ENCODE measurements at regions not wholly inside any gene's neighbourhood (a gene's known extent, or its start where the extent isn't known, plus 50 kb on each side); places are given as distances from the start of the nearest gene placed in this dataset.
"Not testable (repeated sequence)": the region's sequence is repeated elsewhere in the genome, so short reads cannot be mapped to it uniquely, and the experiment has no call there.

- ChIA-PET POLR2A (no interaction called here), CTCF (no interaction called here)
Measured at GRCh38 chr4:187732524-187732923, 263.0 kb upstream of the ZFP42 start.

GRCh38 chr4:187739771-187740170, 255.8 kb upstream of the ZFP42 start:
- DNase-seq, result no peak
- Histone ChIP-seq H3K9me3 (ENCODE audit: control extremely low read depth in 1 of 5, control insufficient read depth in 4 of 5, insufficient read depth in 2 of 5, low read depth in 1 of 5, low read length in 4 of 5) (peaks cover 0 to 15% (median 0%) of the 10 kb centered on the region in 5 experiments), H3K36me3 (ENCODE audit: control insufficient read depth in 4 of 4, insufficient read depth in 4 of 4, low read length in 3 of 4) (no peaks in the 10 kb centered on the region), H3K27ac (ENCODE audit: insufficient read depth in 1 of 2, low read depth in 1 of 2, low read length in 2 of 2, poor library complexity in 1 of 2, severe bottlenecking in 2 of 2) (no peak overlapping the region), H3K27me3 (replicated peaks in 2 of 5; ENCODE audit: control insufficient read depth in 4 of 5, insufficient read depth in 5 of 5, low read length in 4 of 5) (no peaks in the 10 kb centered on the region), H3K4me1 (ENCODE audit: control extremely low read depth in 1 of 4, control insufficient read depth in 4 of 4, insufficient read depth in 4 of 4, low read length in 3 of 4) (no peaks in the 10 kb centered on the region), H3K4me3 (ENCODE audit: control insufficient read depth in 1 of 7, extremely low read depth in 1 of 7, insufficient read depth in 4 of 7, low read depth in 2 of 7, low read length in 6 of 7) (no peak overlapping the region)
- 83% methylated on average over 1 of the region's 1 CpG for WGBS (ENCODE audit: insufficient coverage)
- ChIA-PET POLR2A (no interaction called here), CTCF (no interaction called here)

More at GRCh38 chr4:187732524-187732923, 263.0 kb upstream of the ZFP42 start:
- Histone ChIP-seq H3K4me1 (ENCODE audit: control extremely low read depth in 1 of 4, control insufficient read depth in 4 of 4, insufficient read depth in 4 of 4, low read length in 3 of 4) (no peaks in the 10 kb centered on the region), H3K4me3 (ENCODE audit: control insufficient read depth in 1 of 7, extremely low read depth in 1 of 7, insufficient read depth in 4 of 7, low read depth in 2 of 7, low read length in 6 of 7) (no peak overlapping the region), H3K27ac (ENCODE audit: insufficient read depth in 1 of 2, low read depth in 1 of 2, low read length in 2 of 2, poor library complexity in 1 of 2, severe bottlenecking in 2 of 2) (no peak overlapping the region), H3K9me3 (ENCODE audit: control extremely low read depth in 1 of 5, control insufficient read depth in 4 of 5, insufficient read depth in 2 of 5, low read depth in 1 of 5, low read length in 4 of 5) (peaks cover 0 to 3% (median 0%) of the 10 kb centered on the region in 5 experiments), H3K36me3 (ENCODE audit: control insufficient read depth in 4 of 4, insufficient read depth in 4 of 4, low read length in 3 of 4) (no peaks in the 10 kb centered on the region), H3K27me3 (replicated peaks in 2 of 5; ENCODE audit: control insufficient read depth in 4 of 5, insufficient read depth in 5 of 5, low read length in 4 of 5) (no peaks in the 10 kb centered on the region)
- WGBS (ENCODE audit: insufficient coverage), result 0% methylated on average over 1 of the region's 3 CpGs
- DNase-seq, result no peak

- H3K4me1 ChIP-seq (ENCODE audit: control extremely low read depth in 1 of 4, control insufficient read depth in 4 of 4, insufficient read depth in 4 of 4, low read length in 3 of 4), result no peaks in the 10 kb centered on the region
- no peaks in the 10 kb centered on the region for H3K27me3 ChIP-seq (replicated peaks in 2 of 5; ENCODE audit: control insufficient read depth in 4 of 5, insufficient read depth in 5 of 5, low read length in 4 of 5)
- H3K36me3 ChIP-seq (ENCODE audit: control insufficient read depth in 4 of 4, insufficient read depth in 4 of 4, low read length in 3 of 4), result no peaks in the 10 kb centered on the region
- ChIA-PET CTCF (no interaction called here), POLR2A (no interaction called here)
- H3K27ac ChIP-seq (ENCODE audit: insufficient read depth in 1 of 2, low read depth in 1 of 2, low read length in 2 of 2, poor library complexity in 1 of 2, severe bottlenecking in 2 of 2), result no peak overlapping the region
- H3K9me3 ChIP-seq (ENCODE audit: control extremely low read depth in 1 of 5, control insufficient read depth in 4 of 5, insufficient read depth in 2 of 5, low read depth in 1 of 5, low read length in 4 of 5), result peaks cover 0 to 5% (median 3%) of the 10 kb centered on the region in 5 experiments
- H3K4me3 ChIP-seq (ENCODE audit: control insufficient read depth in 1 of 7, extremely low read depth in 1 of 7, insufficient read depth in 4 of 7, low read depth in 2 of 7, low read length in 6 of 7), result no peak overlapping the region
- WGBS (ENCODE audit: insufficient coverage), result 92% methylated on average over 10 of the region's 10 CpGs
- no peak for DNase-seq
Measured at GRCh38 chr4:187744911-187745310, 250.7 kb upstream of the ZFP42 start.

- H3K27ac ChIP-seq (ENCODE audit: insufficient read depth in 1 of 2, low read depth in 1 of 2, low read length in 2 of 2, poor library complexity in 1 of 2, severe bottlenecking in 2 of 2); CTCF ChIA-PET; H3K36me3 ChIP-seq (ENCODE audit: control insufficient read depth in 4 of 4, insufficient read depth in 4 of 4, low read length in 3 of 4); H3K4me3 ChIP-seq (ENCODE audit: control insufficient read depth in 1 of 7, extremely low read depth in 1 of 7, insufficient read depth in 4 of 7, low read depth in 2 of 7, low read length in 6 of 7); H3K9me3 ChIP-seq (ENCODE audit: control extremely low read depth in 1 of 5, control insufficient read depth in 4 of 5, insufficient read depth in 2 of 5, low read depth in 1 of 5, low read length in 4 of 5); H3K27me3 ChIP-seq (replicated peaks in 2 of 5; ENCODE audit: control insufficient read depth in 4 of 5, insufficient read depth in 5 of 5, low read length in 4 of 5); POLR2A ChIA-PET; H3K4me1 ChIP-seq (ENCODE audit: control extremely low read depth in 1 of 4, control insufficient read depth in 4 of 4, insufficient read depth in 4 of 4, low read length in 3 of 4); DNase-seq: not testable (repeated sequence)
- 75% methylated on average over 1 of the region's 1 CpG for WGBS (ENCODE audit: insufficient coverage)
Measured at GRCh38 chr4:187750652-187751051, 244.9 kb upstream of the ZFP42 start.

GRCh38 chr4:187767158-187767557, 228.4 kb upstream of the ZFP42 start:
- 73% methylated on average over 3 of the region's 3 CpGs for WGBS (ENCODE audit: insufficient coverage)
- CTCF ChIA-PET, result interaction anchor here (0.9 kb wide), 1 partner anchor 14 kb away, joined by 3 read pairs; no protein-coding TSS in a partner anchor
- DNase-seq, result no peak
- no peaks in the 10 kb centered on the region for H3K36me3 ChIP-seq (ENCODE audit: control insufficient read depth in 4 of 4, insufficient read depth in 4 of 4, low read length in 3 of 4)
- H3K27me3 ChIP-seq (replicated peaks in 2 of 5; ENCODE audit: control insufficient read depth in 4 of 5, insufficient read depth in 5 of 5, low read length in 4 of 5), result no peaks in the 10 kb centered on the region
- H3K4me3 ChIP-seq (ENCODE audit: control insufficient read depth in 1 of 7, extremely low read depth in 1 of 7, insufficient read depth in 4 of 7, low read depth in 2 of 7, low read length in 6 of 7), result no peak overlapping the region
- POLR2A ChIA-PET, result no interaction called here
- no peak overlapping the region for H3K27ac ChIP-seq (ENCODE audit: insufficient read depth in 1 of 2, low read depth in 1 of 2, low read length in 2 of 2, poor library complexity in 1 of 2, severe bottlenecking in 2 of 2)
- H3K9me3 ChIP-seq (ENCODE audit: control extremely low read depth in 1 of 5, control insufficient read depth in 4 of 5, insufficient read depth in 2 of 5, low read depth in 1 of 5, low read length in 4 of 5), result peaks cover 0 to 2% (median 0%) of the 10 kb centered on the region in 5 experiments
- no peaks in the 10 kb centered on the region for H3K4me1 ChIP-seq (ENCODE audit: control extremely low read depth in 1 of 4, control insufficient read depth in 4 of 4, insufficient read depth in 4 of 4, low read length in 3 of 4)

GRCh38 chr4:187767687-187768086, 227.9 kb upstream of the ZFP42 start:
- Histone ChIP-seq H3K4me3 (ENCODE audit: control insufficient read depth in 1 of 7, extremely low read depth in 1 of 7, insufficient read depth in 4 of 7, low read depth in 2 of 7, low read length in 6 of 7) (no peak overlapping the region), H3K36me3 (ENCODE audit: control insufficient read depth in 4 of 4, insufficient read depth in 4 of 4, low read length in 3 of 4) (no peaks in the 10 kb centered on the region), H3K27me3 (replicated peaks in 2 of 5; ENCODE audit: control insufficient read depth in 4 of 5, insufficient read depth in 5 of 5, low read length in 4 of 5) (no peaks in the 10 kb centered on the region), H3K4me1 (ENCODE audit: control extremely low read depth in 1 of 4, control insufficient read depth in 4 of 4, insufficient read depth in 4 of 4, low read length in 3 of 4) (no peaks in the 10 kb centered on the region), H3K9me3 (ENCODE audit: control extremely low read depth in 1 of 5, control insufficient read depth in 4 of 5, insufficient read depth in 2 of 5, low read depth in 1 of 5, low read length in 4 of 5) (peaks cover 0 to 2% (median 0%) of the 10 kb centered on the region in 5 experiments), H3K27ac (ENCODE audit: insufficient read depth in 1 of 2, low read depth in 1 of 2, low read length in 2 of 2, poor library complexity in 1 of 2, severe bottlenecking in 2 of 2) (no peak overlapping the region)
- ChIA-PET CTCF (interaction anchor here (0.9 kb wide), 1 partner anchor 14 kb away, joined by 3 read pairs; no protein-coding TSS in a partner anchor), POLR2A (no interaction called here)
- DNase-seq, result no peak

GRCh38 chr4:187770345-187770744, 225.2 kb upstream of the ZFP42 start:
- no peaks in the 10 kb centered on the region for H3K4me1 ChIP-seq (ENCODE audit: control extremely low read depth in 1 of 4, control insufficient read depth in 4 of 4, insufficient read depth in 4 of 4, low read length in 3 of 4)
- 95% methylated on average over 8 of the region's 8 CpGs for WGBS (ENCODE audit: insufficient coverage)
- DNase-seq, result no peak
- H3K4me3 ChIP-seq (ENCODE audit: control insufficient read depth in 1 of 7, extremely low read depth in 1 of 7, insufficient read depth in 4 of 7, low read depth in 2 of 7, low read length in 6 of 7), result no peak overlapping the region
- CTCF ChIA-PET, result no interaction called here
- POLR2A ChIA-PET, result no interaction called here
- H3K9me3 ChIP-seq (ENCODE audit: control extremely low read depth in 1 of 5, control insufficient read depth in 4 of 5, insufficient read depth in 2 of 5, low read depth in 1 of 5, low read length in 4 of 5), result no peaks in the 10 kb centered on the region
- no peaks in the 10 kb centered on the region for H3K27me3 ChIP-seq (replicated peaks in 2 of 5; ENCODE audit: control insufficient read depth in 4 of 5, insufficient read depth in 5 of 5, low read length in 4 of 5)
- H3K36me3 ChIP-seq (ENCODE audit: control insufficient read depth in 4 of 4, insufficient read depth in 4 of 4, low read length in 3 of 4), result no peaks in the 10 kb centered on the region
- H3K27ac ChIP-seq (ENCODE audit: insufficient read depth in 1 of 2, low read depth in 1 of 2, low read length in 2 of 2, poor library complexity in 1 of 2, severe bottlenecking in 2 of 2), result no peak overlapping the region
